ENCODE measurements at regions not wholly inside any gene's neighbourhood (a gene's known extent, or its start where the extent isn't known, plus 50 kb on each side); places are given as distances from the start of the nearest gene placed in this dataset.

GRCh38 chr17:52762794-52763167 lies 604.3 kb upstream of the CA10 start:
- no peaks in the 10 kb centered on the region for H3K9me2 ChIP-seq (replicated peaks; ENCODE audit: control insufficient read depth, low read length)
- H3K27ac ChIP-seq (ENCODE audit: low read depth, low read length): no peak overlapping the region
- no peaks in the 10 kb centered on the region for H3K79me2 ChIP-seq (ENCODE audit: control insufficient read depth, low read length)
- no peaks in the 10 kb centered on the region for H4K20me1 ChIP-seq (ENCODE audit: control insufficient read depth, insufficient read depth, low read depth, low read length)
- no peaks in the 10 kb centered on the region for H3K27me3 ChIP-seq (ENCODE audit: control insufficient read depth, low read length)
- no peaks in the 10 kb centered on the region for H3F3A ChIP-seq (ENCODE audit: control insufficient read depth, insufficient read depth)
- TF ChIP-seq CTCF (IDR thresholded peaks at IDR 0.05; ENCODE audit: low read depth, low read length, poor library complexity, severe bottlenecking) (no peak), EZH2phosphoT487 (IDR thresholded peaks at IDR 0.05; ENCODE audit: borderline replicate concordance, low read length) (no peak)
- H3K4me2 ChIP-seq (ENCODE audit: low read length): no peak overlapping the region
- no peak overlapping the region for H3K4me3 ChIP-seq (ENCODE audit: low read length)
- no peaks in the 10 kb centered on the region for H3K36me3 ChIP-seq (ENCODE audit: control insufficient read depth, low read length)
- no peaks in the 10 kb centered on the region for H3K4me1 ChIP-seq (ENCODE audit: control insufficient read depth, low read length)
- no peaks in the 10 kb centered on the region for H3K9me3 ChIP-seq (ENCODE audit: control insufficient read depth, insufficient read depth, low read length)

GRCh38 chr17:52762147-52762793 lies 603.8 kb upstream of the CA10 start:
- no peaks in the 10 kb centered on the region for H3K9me3 ChIP-seq (ENCODE audit: control insufficient read depth, insufficient read depth, low read length)
- no peaks in the 10 kb centered on the region for H3F3A ChIP-seq (ENCODE audit: control insufficient read depth, insufficient read depth)
- TF ChIP-seq EZH2phosphoT487 (IDR thresholded peaks at IDR 0.05; ENCODE audit: borderline replicate concordance, low read length) (no peak), CTCF (IDR thresholded peaks at IDR 0.05; ENCODE audit: low read depth, low read length, poor library complexity, severe bottlenecking) (no peak)
- no peak overlapping the region for H3K4me3 ChIP-seq (ENCODE audit: low read length)
- no peaks in the 10 kb centered on the region for H3K79me2 ChIP-seq (ENCODE audit: control insufficient read depth, low read length)
- no peak overlapping the region for H3K4me2 ChIP-seq (ENCODE audit: low read length)
- H3K4me1 ChIP-seq (ENCODE audit: control insufficient read depth, low read length): no peaks in the 10 kb centered on the region
- H3K9me2 ChIP-seq (replicated peaks; ENCODE audit: control insufficient read depth, low read length): no peaks in the 10 kb centered on the region
- no peak overlapping the region for H3K27ac ChIP-seq (ENCODE audit: low read depth, low read length)
- H4K20me1 ChIP-seq (ENCODE audit: control insufficient read depth, insufficient read depth, low read depth, low read length): no peaks in the 10 kb centered on the region
- no peaks in the 10 kb centered on the region for H3K36me3 ChIP-seq (ENCODE audit: control insufficient read depth, low read length)
- H3K27me3 ChIP-seq (ENCODE audit: control insufficient read depth, low read length): no peaks in the 10 kb centered on the region

DNA sequence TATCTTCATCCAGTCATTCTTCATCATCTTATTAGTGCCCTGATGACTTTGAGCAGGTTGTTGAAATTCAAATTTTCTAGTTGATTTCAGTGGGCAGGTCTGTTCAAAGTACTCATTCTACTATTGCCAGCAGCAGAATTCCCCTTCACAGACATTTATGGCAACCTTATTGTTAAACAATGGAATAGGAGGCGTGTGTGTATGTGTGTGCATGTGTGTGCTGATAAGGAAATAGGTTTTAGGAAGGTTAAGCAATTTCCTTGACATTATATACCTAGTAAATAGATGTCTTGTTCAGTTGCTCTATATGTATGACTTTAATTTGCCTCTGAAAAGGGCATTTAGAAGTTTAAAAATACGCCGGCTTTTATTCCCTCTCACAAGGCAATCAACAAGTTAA lies 601.4 kb upstream of the CA10 start:
- H3K27ac ChIP-seq (ENCODE audit: low read depth, low read length): no peak overlapping the region
- no peak overlapping the region for H3K4me3 ChIP-seq (ENCODE audit: low read length)
- no peaks in the 10 kb centered on the region for H3F3A ChIP-seq (ENCODE audit: control insufficient read depth, insufficient read depth)
- TF ChIP-seq CTCF (IDR thresholded peaks at IDR 0.05; ENCODE audit: low read depth, low read length, poor library complexity, severe bottlenecking) (no peak), EZH2phosphoT487 (IDR thresholded peaks at IDR 0.05; ENCODE audit: borderline replicate concordance, low read length) (no peak)
- no peaks in the 10 kb centered on the region for H3K4me1 ChIP-seq (ENCODE audit: control insufficient read depth, low read length)
- H3K27me3 ChIP-seq (ENCODE audit: control insufficient read depth, low read length): no peaks in the 10 kb centered on the region
- H4K20me1 ChIP-seq (ENCODE audit: control insufficient read depth, insufficient read depth, low read depth, low read length): no peaks in the 10 kb centered on the region
- no peak overlapping the region for H3K4me2 ChIP-seq (ENCODE audit: low read length)
- H3K9me3 ChIP-seq (ENCODE audit: control insufficient read depth, insufficient read depth, low read length): no peaks in the 10 kb centered on the region
- no peaks in the 10 kb centered on the region for H3K9me2 ChIP-seq (replicated peaks; ENCODE audit: control insufficient read depth, low read length)
- H3K79me2 ChIP-seq (ENCODE audit: control insufficient read depth, low read length): no peaks in the 10 kb centered on the region
- H3K36me3 ChIP-seq (ENCODE audit: control insufficient read depth, low read length): no peaks in the 10 kb centered on the region
